HG03460 (cell line): ENCODE measurements at regions not wholly inside any gene's neighbourhood (a gene's known extent, or its start where the extent isn't known, plus 50 kb on each side); places are given as distances from the start of the nearest gene placed in this dataset.
"Not testable (repeated sequence)": the region's sequence is repeated elsewhere in the genome, so short reads cannot be mapped to it uniquely, and the experiment has no call there.

Experiments used
- ATAC-seq: cut with Tn5 transposase; IDR thresholded peaks from one replicate; pipeline ENCODE4 v1.9.1; 2021; ENCODE audit not compliant: unreplicated experiment

- no peak for ATAC-seq
Measured at GRCh38 chr1:71345491-71345890, 264.7 kb upstream of the ZRANB2 start.

- ATAC-seq, result no peak
Measured at GRCh38 chr1:71343686-71344416, 263.0 kb upstream of the ZRANB2 start.

- ATAC-seq, result no peak
Measured at GRCh38 chr1:71339238-71339637, 258.4 kb upstream of the ZRANB2 start.

- ATAC-seq, result no peak
Measured at GRCh38 chr1:71330991-71331390, 250.2 kb upstream of the ZRANB2 start.

GRCh38 chr1:71324671-71325267 lies 243.9 kb upstream of the ZRANB2 start:
- no peak for ATAC-seq

GRCh38 chr1:71312545-71312944 lies 231.7 kb upstream of the ZRANB2 start:
- ATAC-seq, result no peak

GRCh38 chr1:71311376-71311775 lies 230.5 kb upstream of the ZRANB2 start:
- no peak for ATAC-seq

GRCh38 chr1:71307451-71307850 lies 226.6 kb upstream of the ZRANB2 start:
- ATAC-seq, result peak; percentile 57

GRCh38 chr1:71304125-71304524 lies 223.3 kb upstream of the ZRANB2 start:
- no peak for ATAC-seq

GRCh38 chr1:71303617-71304041 lies 222.8 kb upstream of the ZRANB2 start:
- ATAC-seq, result no peak

- no peak for ATAC-seq
Measured at GRCh38 chr1:71298633-71299032, 217.8 kb upstream of the ZRANB2 start.

GRCh38 chr1:71296551-71297134 lies 215.8 kb upstream of the ZRANB2 start:
- ATAC-seq, result no peak

- ATAC-seq, result no peak
Measured at GRCh38 chr1:71295350-71295749, 214.5 kb upstream of the ZRANB2 start.

- no peak for ATAC-seq
Measured at GRCh38 chr1:71294178-71294577, 213.3 kb upstream of the ZRANB2 start.

- no peak for ATAC-seq
Measured at GRCh38 chr1:71292203-71292602, 211.4 kb upstream of the ZRANB2 start.

- not testable (repeated sequence) for ATAC-seq
Measured at GRCh38 chr1:71290506-71291237, 209.8 kb upstream of the ZRANB2 start.

GRCh38 chr1:71285529-71285928 lies 204.7 kb upstream of the ZRANB2 start:
- no peak for ATAC-seq

GRCh38 chr1:71276466-71276865 lies 195.6 kb upstream of the ZRANB2 start:
- no peak for ATAC-seq

- ATAC-seq, result no peak
Measured at GRCh38 chr1:71273334-71273733, 192.5 kb upstream of the ZRANB2 start.

GRCh38 chr1:71270394-71270915 lies 189.6 kb upstream of the ZRANB2 start:
- ATAC-seq, result no peak

- no peak for ATAC-seq
Measured at GRCh38 chr1:71269818-71270217, 189.0 kb upstream of the ZRANB2 start.
